Superior temporal gyrus (tissue), 1 donor: ENCODE measurements at regions not wholly inside any gene's neighbourhood (a gene's known extent, or its start where the extent isn't known, plus 50 kb on each side); places are given as distances from the start of the nearest gene placed in this dataset.

Experiments
- DNase-seq: peaks from one replicate; pipeline ENCODE4 v3.0.0-alpha.2; 2016; ENCODE audit errors: extremely low spot score

DNA sequence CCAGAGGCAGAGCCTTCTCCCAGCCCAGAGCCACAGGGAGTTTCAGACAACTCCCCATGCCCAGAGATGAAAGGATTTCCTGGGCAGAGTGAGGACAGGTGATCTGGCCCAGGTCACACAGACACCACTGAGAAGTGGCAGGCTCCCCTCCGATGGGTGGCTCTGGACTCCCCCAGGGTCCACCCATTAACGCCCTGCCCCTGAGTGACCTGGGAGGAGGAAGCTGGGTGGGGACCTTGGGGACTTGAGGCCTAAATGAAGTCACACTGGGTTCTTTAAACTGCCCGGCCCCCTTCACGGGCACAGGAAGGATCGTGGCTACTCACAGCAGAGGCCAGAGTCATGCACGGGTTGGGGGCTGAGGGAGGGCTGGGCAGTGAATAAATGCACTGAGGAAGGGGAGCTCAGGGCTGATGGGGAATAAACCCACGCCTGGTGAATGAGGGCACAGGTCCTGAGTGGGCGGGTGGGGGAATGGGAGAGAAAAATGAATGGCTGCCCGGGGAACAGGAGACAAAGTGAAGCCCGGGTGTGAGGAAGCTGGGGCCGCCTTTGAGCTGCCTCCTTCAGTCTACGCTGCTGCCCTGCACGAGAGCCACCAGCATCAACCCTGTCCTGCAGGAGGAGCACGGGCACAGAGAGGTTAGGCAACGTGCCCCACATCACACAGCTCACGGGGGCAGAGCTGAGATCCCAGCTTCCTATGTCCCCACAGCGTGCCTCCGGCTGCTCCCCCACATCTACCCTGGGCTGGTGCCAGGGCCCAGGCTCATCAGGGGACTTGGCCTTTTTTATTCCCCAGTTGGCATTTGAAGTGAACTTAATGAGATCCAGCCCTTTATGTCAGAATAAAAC, 404.3 kb downstream of the MATN1 start:
- no peak for DNase-seq

DNA sequence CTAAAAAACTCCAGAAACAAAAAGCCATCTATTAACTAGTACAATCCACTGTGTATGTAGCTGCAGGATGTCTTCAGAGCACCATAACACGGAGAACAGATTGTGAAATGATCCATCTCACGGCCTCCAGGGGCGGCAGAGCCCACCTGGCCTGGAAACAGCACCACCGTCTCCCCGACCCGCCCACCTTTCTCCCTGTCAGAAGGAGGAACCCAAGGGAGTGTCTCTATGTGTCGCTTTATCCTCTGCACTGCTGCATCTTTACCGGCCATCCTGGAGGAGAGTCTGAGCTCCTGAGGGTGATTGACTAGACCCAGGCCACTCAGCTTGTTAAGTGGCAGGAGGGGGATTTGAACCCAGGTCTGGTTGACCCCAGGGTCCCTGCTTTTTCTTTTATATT, 405.0 kb downstream of the MATN1 start:
- no peak for DNase-seq

DNA sequence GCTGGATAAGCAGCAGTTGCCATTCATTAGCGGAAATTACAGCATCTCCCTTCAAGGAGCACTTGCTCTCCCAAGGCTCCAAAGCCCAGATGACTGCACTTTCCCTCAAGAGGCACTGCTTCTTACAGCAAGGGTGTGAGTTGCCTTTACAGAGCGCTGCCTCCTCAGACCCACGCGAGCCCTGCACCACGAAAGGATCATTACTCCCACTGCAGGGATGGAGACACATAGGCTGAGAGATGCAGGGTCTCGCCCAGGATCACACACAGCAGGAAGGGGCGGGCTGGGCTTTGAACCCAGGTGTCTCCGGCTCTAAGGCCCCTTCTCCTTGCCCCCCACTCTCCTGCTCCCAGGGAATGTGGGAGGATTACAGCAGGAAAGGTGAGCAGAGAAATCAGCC, 405.5 kb downstream of the MATN1 start:
- DNase-seq, result no peak

DNA sequence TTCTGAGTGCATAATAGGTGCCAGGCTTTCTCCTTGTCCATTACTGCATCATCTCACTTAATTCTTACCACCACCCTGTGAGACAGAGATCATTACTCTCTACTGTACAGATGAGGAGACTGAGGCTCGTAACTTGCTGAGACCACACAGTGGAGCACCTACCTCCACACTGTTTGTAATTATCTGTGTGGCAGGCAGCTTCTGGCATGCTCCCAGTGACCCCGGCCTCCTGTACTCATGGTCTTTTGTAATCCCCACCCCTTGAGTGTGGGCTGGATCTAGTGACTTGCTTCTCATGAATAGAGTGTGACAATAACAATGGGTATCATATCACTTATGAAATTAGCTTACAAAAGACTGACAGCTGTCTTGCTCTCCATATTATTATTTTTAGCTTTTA, 407.3 kb downstream of the MATN1 start:
- DNase-seq, result no peak

DNA sequence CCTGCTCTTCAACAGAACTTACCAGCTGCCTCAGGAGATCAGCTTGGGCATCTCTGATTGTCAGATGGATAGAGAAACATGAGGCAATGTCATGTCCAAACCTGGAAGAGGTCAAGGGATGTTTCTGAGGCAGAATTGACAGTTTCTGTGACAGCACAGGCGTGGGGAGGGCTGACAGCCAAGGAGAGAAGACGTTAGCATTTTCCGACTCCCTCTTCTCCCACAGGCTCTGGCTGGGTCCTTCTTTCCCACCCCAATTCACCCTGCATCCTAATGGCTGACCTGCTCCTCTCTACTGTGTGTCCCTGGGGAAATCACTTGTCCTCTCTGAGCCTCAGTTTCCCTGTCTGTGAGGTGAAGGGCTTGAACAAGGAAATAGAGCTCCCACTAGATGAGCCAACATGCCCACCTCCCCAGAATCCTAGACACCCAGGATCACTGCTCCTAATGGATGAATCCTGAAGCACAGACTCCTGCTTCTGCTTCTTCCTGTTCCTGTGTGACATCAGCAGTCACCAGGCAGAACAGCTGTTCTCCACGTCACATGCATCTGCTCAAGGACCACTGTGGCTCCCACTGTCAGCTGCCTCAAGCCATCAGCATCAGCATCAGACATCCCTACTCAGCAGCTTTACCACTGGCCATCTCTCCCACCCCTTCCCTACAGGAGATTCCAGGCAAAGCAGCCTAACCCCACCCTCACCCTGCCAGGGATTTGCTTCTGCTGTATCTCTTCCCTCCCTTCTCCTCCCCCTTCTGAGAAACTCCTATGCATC, 408.0 kb downstream of the MATN1 start:
- no peak for DNase-seq

DNA sequence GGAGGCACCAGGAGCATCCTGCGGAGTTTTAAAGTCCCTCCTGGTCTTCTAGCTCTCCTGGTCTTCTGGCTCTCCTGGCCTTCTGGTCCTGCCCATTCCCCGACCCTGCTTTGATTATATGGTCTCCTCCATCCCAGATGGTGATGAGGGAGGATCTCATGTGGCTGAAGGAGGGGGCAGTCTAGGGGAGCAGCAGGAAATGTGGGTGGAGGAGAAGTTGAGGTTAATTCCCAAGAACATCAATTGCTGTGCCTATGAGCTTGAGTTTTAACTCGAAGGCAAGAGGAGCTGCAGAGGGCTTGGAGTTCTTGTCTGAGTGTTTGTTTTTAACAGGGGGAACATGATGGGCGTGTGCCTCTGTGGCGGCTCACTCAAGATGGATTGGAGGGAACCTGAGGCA, 408.8 kb downstream of the MATN1 start:
- no peak for DNase-seq

DNA sequence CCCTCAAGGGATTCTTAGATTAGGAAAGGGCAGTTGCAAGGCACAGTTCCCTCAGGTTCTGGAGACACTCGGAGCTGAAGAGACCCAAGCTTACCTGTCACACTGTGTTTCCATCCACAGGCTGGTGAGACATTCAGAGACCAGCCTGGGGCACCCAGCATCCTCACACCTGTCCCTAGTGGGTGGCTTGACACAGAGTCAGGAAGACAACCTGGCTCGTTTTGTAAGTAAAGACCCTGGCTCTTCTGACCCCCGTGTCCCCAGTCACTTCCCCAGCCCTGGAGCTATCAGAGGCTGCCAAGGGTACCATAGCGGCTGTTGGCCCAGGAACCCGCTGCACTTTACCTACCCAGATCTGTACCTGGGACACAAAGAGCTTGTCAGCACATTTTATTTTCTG, 409.8 kb downstream of the MATN1 start:
- no peak for DNase-seq

DNA sequence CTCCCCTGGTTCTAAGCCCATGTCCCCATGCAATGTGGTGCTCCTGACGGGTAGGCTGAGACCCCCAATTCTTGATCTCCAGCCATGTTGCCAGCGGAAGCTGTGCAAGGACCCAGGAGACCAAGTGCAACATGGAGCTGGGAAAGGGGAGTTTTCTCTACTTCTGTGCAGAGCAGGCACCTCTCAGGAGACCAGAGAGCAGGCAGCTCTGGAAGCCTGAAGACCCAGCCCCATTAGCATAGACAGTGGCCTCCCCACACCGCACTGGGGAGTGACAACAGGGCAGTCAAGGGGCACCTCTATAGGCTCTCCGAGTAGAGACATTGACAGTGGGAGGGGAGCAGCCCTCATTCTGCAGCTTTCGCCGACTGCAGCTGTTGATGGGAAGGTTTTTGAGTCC, 410.2 kb downstream of the MATN1 start:
- DNase-seq, result no peak

DNA sequence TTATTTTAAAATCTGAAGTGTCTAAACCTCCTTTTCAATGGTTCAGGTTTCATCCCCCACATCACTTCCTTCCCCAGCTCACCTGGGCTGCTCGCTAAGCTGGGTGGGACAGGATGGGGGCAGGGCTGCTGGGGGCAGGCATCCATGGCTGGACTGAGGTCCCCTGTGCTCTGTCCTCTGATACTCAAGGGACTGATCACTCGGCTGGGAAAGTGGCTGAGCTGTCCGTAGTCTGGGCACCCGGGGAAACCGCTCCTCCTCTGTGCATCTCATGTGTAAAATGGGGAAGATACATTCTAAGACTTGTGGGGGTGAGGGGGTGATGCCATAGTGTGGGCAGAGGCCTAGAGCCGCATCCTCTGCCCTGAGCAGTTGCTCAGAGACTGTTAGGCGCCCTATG, 411.2 kb downstream of the MATN1 start:
- DNase-seq, result no peak

DNA sequence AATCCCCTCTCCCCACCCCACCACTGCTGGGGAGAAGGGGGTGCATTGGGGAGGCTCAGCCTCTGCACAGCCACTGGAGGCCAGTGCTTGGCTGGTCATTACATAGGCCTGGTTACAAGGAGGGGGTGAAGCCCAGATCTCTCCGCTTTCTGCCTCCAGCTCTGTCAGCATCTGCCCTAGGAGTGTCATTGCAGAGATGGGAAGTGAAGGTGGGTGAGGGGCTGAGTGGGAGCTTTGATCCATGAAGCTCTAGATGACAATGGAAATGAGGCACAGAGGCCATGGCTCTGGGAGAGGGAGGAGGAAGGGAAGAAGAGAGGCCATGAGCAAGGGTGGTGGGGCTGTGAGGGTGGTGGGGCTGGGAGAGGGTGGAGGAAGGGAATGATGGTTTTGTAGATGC, 411.6 kb downstream of the MATN1 start:
- no peak for DNase-seq

DNA sequence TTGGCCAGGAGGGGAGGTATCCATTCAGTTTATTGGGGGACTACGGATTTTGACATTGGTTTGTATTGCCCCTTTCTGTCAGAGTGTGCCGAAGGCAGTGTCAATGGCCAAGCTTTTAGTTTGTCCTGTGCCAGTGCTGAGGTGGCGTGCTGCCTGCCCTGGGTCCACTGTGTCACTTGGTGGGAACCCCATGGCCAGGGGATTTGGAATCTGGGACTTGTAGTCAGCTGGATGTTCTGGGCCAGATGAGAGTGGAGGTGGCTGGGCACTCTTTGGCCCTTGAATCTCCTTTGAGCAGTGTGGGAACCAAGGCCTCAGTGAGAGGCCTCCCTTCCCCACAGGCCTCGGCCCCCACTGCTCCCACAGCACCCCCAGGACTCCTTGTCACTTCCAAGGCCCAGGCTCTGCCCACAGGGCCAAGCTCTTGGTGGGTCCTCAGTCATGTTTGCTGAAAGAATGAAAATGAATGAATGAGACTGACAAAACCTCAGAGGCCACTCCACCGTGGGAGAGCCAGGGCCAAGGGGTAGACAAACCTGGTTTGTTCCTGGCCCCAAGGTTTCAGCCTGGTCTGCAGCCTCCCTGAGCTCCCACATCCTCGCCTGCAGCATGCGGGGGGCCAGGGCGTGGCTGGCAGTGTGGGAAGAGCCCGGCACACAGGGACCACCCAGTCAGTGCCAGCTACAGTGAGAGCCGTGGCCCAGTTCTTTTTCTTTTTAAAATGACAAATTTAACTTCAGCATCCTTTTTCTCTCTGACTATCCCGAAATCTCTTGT, 412.2 kb downstream of the MATN1 start:
- DNase-seq, result no peak

DNA sequence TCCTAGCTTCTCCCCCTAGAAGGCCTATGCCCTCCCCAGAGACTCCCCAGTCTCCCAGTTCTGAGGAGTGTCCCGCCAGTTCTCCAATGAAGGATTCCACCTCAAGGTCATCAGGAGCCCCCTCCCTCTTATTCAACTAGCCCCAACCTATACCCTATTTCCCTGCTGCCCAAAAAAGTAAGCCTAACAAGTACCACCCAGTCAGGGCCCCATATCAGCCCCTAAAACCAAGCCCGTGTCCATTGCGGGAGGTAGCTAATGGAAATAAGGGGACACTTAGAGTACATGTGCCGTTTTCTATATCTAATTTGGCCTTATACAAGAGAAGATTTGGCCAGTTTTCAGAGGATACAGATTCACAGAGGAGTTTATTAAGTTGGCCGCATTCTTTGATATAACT, 416.2 kb downstream of the MATN1 start:
- no peak for DNase-seq

DNA sequence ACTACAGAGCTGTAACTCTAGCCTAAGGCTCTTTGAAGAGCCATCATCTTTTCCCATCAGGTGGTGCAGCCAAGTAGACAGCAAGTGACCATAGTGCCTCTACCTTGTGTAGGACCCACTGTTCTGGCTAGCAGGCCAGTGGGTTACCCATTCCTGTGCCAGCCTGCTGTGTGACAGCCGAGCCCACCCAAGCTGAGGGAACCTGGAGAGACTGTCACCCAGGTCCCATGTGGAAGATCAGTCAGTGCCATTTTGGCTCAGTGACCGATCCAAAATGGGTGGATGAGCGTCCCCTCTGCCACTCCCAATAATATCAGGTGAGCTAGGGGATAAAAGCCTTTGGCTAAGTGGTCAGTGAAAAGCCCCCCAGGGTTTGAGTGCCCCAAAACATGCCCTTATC, 417.9 kb downstream of the MATN1 start:
- no peak for DNase-seq

DNA sequence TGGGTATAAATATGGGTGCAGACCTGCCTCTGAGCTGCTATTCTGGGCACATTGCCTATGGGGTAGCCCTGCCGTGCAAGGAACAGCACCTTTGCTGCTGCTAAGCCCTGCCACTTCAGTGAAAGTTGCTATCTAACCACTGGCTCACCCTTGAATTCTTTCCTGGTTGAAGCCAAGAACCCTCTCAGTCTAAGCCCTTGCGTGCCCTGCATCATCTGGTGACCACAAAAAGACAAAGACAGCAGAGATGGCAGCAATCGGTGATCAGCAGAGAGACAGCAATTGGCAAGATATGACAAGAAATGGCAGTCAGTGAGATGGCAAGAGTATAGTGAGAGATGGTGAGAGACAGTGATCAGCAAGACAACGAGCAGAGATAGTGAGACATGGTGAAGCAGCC, 418.3 kb downstream of the MATN1 start:
- DNase-seq, result no peak

DNA sequence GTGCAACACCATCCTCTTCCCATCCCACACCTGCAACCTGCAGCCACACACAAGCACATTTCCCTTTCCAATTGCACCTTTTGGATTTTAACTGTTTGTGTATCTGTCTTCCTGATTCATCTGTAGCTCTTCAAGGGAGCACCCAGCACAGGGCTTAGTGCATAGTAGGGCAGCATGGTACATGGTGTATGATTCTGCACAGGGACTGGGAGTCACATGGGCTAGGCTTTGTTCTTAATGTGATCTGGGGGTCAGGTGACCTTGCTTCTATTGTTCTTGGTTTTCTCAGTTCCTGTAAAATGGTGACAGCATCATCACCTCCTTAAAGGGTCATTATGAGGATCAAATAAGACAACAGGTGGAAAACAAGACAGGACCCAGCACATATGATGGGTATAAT, 419.3 kb downstream of the MATN1 start:
- no peak for DNase-seq

DNA sequence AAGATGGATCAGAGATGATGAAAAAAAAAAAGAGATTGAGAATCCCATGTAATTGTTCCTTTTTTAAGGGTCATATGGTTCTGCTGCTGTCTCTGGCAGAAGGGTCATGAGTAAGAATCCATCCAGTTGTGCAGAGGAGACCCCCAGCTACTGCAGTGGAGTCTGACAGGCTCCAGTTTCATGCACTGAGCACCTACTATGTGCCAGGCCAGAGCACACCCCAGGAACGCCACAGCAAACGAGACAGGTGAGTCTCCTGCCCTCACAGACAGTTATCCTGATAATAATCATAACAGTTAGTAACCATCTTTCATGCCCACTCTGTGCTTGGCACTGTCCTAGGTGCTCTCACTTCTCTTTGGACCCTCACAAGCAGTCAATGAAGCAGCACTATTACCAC, 420.0 kb downstream of the MATN1 start:
- DNase-seq, result no peak

DNA sequence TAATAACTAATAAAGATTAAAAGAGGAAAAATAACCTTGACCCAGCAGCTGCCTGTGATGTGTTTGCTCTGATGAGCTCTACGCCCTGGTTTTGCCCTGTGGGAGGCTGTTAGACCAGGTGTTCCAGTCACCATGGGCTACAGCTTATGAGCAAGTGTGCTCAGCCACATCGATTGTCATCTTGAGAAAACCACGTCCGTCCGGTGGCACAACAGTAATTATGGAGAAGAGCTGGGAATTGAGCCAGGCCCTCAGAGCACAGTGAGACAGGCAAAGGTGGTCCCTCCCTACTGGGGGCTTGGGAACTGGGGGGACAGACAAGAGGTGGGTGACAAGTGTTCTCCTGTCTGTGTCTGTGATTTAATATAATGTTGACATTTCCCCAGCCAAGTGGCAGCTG, 420.5 kb downstream of the MATN1 start:
- no peak for DNase-seq

DNA sequence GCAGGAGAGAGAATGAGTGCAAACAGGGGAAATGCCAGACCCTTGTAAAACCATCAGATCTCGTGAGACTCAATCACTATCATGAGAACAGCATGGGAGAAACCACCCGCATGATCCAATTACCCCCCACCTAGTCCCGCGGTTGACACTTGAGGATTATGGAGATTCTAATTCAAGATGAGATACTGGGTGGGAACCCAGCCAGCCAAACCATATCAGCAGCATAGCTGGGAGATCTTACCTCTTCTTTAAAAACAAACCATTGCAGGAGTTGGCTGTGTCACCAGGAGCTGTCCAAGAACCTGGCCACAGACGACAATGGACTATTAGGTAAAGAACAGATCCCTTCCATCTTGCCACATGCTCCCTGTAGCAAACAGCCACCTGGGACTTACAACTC, 422.7 kb downstream of the MATN1 start:
- no peak for DNase-seq

DNA sequence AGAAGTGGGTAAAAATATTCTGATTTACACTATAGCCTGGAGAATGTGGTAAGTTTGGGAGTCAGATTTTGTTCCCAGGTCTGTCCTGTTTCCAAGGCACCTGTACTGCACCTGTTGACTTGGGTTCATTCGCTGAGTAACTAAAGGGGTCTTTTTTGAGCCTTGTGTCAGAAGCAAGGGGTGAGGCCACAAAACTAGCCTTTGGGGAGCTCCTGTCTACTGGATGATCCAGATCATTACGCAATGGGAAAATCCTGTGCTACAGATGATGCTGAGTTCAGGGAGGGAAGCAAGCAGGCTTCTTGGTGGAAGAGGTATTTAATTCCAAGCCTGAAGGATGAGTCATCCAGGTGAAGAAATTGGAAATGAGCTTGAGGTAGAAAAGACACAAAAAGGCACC, 424.0 kb downstream of the MATN1 start:
- DNase-seq, result no peak

DNA sequence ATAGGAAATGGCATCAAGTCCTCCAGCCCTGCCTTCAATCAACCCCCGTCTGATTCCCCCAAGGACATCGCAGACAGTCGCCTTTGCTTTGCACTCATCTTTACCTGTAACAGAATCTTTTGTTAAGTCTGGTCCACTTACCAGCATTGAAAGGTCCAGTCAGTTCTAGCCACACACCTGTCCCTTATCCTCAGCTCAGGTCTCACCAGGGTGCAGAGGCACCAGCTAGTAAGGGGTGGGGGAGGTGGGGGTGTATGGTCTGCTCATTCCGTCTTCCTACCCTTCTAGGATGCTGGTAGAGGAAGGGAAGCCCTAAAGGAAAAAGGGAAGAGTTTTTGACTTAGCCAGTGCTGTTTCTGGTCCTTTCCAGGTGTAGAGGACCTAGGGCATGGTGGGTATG, 427.7 kb downstream of the MATN1 start:
- DNase-seq, result no peak

DNA sequence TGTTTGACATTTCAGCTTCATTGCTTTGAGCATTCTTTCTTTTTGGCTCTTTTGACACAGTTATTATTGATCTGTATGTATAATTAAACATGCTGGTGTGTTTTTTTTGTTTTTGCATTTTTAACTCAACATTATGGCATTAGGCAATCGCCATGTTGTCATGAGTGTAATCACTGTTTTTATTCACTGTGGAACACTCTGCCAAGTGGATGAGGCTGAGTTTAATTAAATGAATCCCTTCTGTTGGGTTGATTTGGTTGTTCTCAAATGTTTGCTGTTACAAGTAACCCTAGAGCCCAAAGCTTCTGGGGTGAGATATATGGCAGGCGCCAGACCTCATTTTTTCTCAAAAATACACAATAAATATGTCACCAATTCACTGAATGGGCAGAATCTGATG, 428.1 kb downstream of the MATN1 start:
- no peak for DNase-seq

DNA sequence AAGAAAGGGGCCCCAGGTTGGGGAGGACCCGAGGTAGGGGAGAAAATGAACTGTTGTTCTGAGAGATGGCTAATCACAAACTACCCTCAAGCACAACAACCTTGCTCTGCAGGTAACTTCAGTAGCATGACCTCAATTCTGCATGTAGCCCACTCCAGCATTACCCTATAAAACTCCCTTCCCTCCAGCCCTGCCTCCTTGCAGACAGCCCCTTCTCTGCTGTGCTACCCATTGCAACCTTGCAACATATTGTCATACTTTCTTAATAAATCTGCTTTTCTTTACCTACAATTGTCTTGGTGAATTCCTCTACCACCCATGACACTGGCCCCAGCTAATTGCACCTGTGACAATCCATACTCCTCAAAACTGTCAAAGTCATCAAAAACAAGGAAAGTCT, 428.9 kb downstream of the MATN1 start:
- no peak for DNase-seq

DNA sequence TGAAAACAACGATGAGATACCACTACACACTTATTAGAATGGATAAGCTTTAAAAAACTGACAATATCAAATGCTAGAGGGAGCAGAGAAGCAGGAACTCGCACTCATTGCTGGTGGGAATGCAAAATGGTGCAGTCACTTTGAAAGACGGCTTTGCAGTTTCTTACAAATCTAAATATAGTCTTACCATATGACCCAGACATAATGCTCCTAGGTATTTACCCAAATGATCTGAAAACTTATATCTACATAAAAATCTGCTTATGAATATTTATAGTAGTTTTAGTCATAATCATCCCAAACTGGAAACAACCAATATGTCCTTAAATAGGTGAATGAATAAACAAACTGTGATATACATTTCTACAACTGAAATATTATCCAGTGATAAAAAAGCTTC, 430.9 kb downstream of the MATN1 start:
- DNase-seq, result no peak
